ENCODE measurements at regions not wholly inside any gene's neighbourhood (a gene's known extent, or its start where the extent isn't known, plus 50 kb on each side); places are given as distances from the start of the nearest gene placed in this dataset.

DNA sequence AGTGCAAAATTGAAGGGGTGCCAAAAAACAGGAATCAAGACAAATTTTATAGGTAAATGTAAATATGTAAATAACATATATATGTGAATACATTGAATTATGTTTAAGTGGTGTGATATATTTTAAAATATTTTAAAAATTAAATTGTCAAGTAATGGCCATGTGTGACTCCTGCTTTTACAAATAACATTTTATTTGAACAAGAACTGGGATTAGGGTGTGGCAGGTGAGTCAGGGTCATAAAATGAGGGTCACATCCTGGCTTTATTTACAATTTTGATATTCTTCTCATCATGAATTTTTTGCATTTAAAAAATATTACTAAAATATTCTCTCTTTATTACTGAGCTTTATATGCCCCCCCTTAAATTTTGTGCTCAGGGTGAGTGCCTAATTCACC lies 601.1 kb upstream of the MAN1A1 start:
- TF ChIP-seq, protein P1, sequence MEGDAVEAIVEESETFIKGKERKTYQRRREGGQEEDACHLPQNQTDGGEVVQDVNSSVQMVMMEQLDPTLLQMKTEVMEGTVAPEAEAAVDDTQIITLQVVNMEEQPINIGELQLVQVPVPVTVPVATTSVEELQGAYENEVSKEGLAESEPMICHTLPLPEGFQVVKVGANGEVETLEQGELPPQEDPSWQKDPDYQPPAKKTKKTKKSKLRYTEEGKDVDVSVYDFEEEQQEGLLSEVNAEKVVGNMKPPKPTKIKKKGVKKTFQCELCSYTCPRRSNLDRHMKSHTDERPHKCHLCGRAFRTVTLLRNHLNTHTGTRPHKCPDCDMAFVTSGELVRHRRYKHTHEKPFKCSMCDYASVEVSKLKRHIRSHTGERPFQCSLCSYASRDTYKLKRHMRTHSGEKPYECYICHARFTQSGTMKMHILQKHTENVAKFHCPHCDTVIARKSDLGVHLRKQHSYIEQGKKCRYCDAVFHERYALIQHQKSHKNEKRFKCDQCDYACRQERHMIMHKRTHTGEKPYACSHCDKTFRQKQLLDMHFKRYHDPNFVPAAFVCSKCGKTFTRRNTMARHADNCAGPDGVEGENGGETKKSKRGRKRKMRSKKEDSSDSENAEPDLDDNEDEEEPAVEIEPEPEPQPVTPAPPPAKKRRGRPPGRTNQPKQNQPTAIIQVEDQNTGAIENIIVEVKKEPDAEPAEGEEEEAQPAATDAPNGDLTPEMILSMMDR (conservative IDR thresholded peaks at IDR 0.05): no peak
- no peak for TF ChIP-seq ZFX (IDR thresholded peaks at IDR 0.05)

Measured in C4-2B (cell line).